ENCODE measurements at regions not wholly inside any gene's neighbourhood (a gene's known extent, or its start where the extent isn't known, plus 50 kb on each side); places are given as distances from the start of the nearest gene placed in this dataset.

DNA sequence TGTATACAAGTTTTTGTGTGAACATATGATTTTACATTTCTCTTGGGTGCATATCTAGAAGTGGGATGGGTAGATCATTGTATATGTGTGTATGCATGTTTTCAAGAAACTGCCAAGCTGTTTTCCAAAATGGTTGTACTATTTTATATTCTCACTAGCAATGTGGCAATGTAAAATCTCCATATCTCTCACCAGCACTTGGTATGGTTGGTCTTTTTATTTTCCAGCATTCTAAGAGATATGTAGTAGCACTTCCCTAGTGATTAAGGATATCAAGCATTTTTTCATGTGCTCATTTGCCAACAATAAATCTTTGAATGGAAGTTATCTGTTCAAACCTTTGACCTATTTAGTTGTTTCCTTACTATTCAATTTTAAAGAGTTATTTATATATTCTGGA, 310.7 kb downstream of the ZNF326 start:
- TF ChIP-seq POLR2A (IDR thresholded peaks at IDR 0.05; ENCODE audit: low read depth, low read length) (no peak), MYC (IDR thresholded peaks at IDR 0.05; ENCODE audit: low read depth, low read length) (no peak), CTCF (IDR thresholded peaks at IDR 0.05; ENCODE audit: extremely low read depth in 1 of 2, insufficient read depth in 1 of 2, low read depth in 1 of 2, low read length in 2 of 2) (no peak), FOS (IDR thresholded peaks at IDR 0.05; ENCODE audit: borderline replicate concordance, insufficient read depth, low read length) (no peak)

Measured in endothelial cell of umbilical vein (primary cell).